HG03045 (cell line): ENCODE measurements at regions not wholly inside any gene's neighbourhood (a gene's known extent, or its start where the extent isn't known, plus 50 kb on each side); places are given as distances from the start of the nearest gene placed in this dataset.
"Not testable (repeated sequence)": the region's sequence is repeated elsewhere in the genome, so short reads cannot be mapped to it uniquely, and the experiment has no call there.

Source experiments
- ATAC-seq: cut with Tn5 transposase; IDR thresholded peaks from one replicate; pipeline ENCODE4 v1.9.1; 2021; ENCODE audit warnings: mild to moderate bottlenecking, moderate library complexity; ENCODE audit not compliant: unreplicated experiment

GRCh38 chr16:16930309-16931000 is 540.3 kb downstream of the XYLT1 start:
- ATAC-seq, result no peak

DNA sequence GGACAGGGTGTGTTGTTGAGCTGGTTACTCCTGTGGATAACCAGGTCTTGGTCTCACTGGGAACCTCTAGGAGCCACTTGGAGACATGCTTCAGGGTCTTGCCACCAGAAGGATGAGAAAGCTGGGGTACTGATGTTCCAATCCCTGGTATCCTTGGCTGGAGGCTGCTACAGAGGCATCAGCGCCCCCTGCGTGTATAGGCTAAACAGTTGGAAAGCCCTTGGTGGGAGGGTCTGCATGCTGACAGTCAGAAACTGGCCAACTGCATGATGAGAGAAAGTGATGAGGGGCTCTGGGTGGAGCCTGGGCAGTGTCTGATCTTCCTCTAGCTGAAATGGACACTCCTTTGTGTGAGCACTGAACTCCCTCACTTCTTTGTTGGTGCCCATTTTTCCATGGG is 536.9 kb downstream of the XYLT1 start:
- no peak for ATAC-seq

- ATAC-seq, result no peak
Observed at GRCh38 chr16:16934660-16935059, 536.1 kb downstream of the XYLT1 start.

DNA sequence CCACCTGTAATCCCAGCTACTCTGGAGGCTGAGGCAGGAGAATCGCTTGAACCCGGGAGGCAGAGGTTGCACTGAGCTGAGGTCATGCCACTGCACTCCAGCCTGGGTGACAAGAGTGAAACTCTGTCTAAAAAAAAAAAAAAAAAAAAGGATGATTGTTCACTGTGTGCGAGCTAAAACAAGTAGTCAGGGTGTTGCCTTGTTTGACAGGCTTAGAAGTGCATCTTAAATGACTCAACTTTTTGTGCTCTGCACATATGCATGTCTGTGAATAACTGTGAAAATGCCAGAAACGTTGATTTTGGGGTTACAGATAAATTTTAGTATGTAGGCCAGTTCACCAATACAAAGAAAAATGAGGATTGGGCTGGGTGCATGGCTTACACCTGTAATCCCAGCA is 534.9 kb downstream of the XYLT1 start:
- ATAC-seq, result not testable (repeated sequence)

GRCh38 chr16:16937576-16937975 is 533.2 kb downstream of the XYLT1 start:
- no peak for ATAC-seq

DNA sequence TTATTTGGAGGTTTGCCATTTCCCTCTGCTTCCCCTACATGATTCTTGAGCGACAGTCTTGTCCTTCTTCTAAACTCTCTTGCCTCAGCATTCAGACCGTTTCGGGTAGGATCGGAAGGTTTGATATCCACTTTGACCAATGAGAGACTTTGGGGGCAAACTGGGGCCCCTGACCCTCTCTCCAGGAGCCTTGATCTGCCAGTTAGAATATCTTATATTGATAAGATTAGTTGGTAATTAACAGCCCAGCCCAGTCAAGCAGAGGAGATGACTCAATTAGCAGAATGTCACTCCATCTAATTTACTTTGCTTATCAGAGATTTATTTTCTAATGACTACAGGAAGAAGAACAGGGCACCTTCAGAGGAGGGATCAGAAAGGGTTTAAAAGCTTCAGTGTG is 532.8 kb downstream of the XYLT1 start:
- no peak for ATAC-seq

DNA sequence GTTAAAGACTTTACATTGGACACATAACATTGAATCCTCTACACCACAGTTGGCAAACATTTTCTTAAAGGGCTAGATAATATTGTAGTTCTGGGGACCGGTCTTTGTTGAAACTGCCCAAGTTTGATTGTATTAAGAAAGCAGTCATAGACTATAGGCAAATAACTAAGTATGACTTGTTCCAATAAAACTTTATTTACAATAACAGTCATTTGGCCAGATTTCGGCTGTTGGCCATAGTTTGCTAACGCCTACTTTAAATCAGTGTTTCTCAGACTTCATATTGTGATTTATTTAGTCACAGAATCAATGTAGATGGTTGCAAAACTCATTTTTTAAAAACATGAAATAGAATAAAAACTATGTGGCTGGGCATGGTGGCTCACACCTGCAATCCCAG is 531.8 kb downstream of the XYLT1 start:
- ATAC-seq, result no peak

DNA sequence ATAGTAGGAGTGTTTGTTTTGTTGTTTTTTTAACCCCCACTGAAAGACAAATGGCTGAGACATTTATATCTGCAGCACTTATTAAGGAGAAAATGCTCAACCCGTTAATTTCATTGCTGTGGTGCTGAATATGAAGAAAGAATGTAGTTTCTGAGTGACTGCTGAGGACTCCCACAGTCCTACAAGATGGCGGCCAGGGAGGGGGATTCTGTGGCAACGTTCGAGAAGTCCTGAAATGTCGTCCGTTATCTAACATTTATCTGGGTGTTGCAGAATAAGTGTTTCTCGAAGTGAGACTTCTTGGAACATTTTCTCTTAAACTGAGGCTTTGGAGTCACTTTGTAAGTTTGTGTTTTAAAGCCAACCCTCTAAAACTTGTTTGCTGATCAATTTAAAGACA is 530.4 kb downstream of the XYLT1 start:
- no peak for ATAC-seq

DNA sequence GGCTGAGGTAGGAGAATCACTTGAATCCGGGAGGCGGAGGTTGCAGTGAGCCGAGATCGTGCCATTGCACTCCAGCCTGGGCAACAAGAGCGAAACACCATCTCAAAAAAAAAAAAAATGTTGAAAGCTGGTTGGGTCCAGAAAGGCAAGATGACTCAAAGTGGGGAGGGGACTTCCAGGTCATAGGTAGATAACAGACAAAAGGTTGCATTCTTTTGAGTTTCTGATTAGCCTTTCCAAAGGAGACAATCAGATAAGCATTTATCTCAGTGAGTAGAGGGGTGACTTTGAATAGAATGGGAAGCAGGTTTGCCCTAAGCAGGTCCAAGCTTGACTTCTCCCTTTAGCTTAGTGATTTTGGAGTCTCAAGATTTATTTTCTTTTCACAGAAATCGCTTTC is 527.9 kb downstream of the XYLT1 start:
- ATAC-seq, result not testable (repeated sequence)

DNA sequence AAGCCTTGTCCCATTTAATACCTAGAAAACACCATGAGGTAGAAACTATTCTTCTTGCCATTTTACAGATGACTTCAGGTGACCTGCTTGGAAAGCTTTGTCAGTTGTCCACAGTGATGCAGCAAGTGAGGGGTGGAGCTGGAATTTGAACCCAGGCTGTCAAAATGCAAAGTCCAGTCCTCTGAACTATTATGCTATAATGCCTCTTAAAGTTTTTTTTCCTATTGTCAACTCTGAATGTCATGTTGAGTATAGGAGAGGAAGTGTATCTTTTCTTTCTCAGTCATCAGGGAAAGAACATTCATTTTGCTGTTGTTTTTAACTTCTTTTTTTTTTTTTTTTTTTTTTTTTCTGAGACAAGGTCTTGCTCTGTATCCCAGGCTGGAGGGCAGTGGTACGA is 525.6 kb downstream of the XYLT1 start:
- no peak for ATAC-seq

GRCh38 chr16:16956376-16956775 is 514.4 kb downstream of the XYLT1 start:
- ATAC-seq, result no peak

DNA sequence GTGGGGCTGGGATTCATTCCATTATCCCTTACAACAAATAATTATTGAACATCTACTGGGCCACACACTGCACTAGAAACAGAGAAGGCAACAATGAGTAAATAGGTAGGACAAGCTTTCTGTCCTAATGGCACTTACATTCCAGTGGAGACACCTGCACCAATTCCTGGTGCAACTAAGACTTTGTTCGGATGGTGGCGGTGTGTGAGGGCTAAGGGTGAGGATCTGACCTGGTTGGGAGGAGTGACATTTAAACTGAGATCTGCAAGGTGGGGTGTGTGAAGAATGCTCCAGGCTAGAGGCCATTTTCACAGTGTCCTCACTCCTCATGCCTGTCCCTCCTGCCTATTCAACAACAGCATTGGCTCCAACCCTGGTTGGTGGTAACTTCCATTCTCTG is 510.0 kb downstream of the XYLT1 start:
- ATAC-seq, result no peak

GRCh38 chr16:16966439-16966838 is 504.3 kb downstream of the XYLT1 start:
- ATAC-seq, result no peak

- no peak for ATAC-seq
Observed at GRCh38 chr16:16971042-16971441, 499.7 kb downstream of the XYLT1 start.

DNA sequence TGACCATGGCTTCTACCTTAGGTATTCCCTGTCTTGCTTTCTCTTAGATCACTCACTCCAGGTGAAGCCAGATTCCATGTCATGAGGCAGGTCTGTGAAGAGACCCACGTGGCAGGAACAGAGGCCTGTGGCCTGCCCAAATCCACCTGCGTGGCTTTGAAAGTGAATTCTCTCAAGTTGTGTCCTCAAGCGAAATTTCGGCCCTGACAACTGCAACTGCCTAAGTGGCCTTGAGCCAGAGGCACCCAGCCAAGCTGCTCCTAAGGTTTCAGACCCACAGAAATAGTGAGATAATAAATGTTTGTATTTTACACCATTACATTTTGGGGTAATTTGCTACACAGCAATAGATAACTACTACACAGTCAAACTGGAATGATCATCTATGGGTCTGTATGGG is 497.9 kb downstream of the XYLT1 start:
- no peak for ATAC-seq

- no peak for ATAC-seq
Observed at GRCh38 chr16:16973707-16974591, 496.8 kb downstream of the XYLT1 start.

DNA sequence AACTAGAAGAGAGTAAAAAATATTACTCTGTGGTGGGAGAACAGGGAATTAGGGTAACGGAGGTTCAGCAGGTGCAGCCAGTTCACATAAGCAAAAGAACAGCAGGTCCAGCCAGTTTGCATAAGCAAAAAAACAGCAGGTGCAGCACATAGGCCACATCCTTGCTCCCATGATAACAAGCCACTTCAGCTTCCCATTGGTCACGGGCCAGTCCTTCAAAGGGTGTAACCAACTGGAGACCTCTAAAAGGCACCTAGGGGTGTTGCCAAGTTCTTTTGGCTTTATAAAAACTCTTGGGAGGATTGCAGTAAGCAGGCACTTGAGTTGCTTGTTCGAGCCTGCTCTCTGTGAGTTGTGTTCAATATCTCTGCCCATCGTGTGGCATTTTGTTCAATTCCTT is 488.1 kb downstream of the XYLT1 start:
- no peak for ATAC-seq

GRCh38 chr16:16983582-16983981 is 487.2 kb downstream of the XYLT1 start:
- ATAC-seq, result no peak

GRCh38 chr16:16984091-16984490 is 486.7 kb downstream of the XYLT1 start:
- ATAC-seq, result not testable (repeated sequence)

GRCh38 chr16:16985707-16986106 is 485.1 kb downstream of the XYLT1 start:
- ATAC-seq, result no peak

DNA sequence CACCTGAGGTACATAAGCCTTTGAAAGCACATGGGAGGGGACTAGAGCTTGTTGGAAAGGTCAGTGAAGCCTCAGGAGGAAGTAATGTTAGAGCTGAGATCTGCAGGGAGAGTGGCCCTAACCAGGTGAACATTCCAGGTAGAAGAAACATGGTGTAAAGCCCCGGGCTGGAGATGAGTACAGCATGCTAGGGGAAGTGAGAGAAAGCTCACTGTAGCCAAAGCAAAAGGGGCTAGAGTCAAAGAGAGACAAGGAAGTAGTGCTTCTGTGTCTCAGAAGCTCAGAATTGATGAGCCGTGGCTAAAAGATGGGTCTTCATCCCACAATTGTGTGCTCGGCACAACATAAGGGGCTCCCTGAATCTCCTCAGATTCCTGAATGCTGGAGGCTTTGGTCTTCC is 481.8 kb downstream of the XYLT1 start:
- ATAC-seq, result no peak

DNA sequence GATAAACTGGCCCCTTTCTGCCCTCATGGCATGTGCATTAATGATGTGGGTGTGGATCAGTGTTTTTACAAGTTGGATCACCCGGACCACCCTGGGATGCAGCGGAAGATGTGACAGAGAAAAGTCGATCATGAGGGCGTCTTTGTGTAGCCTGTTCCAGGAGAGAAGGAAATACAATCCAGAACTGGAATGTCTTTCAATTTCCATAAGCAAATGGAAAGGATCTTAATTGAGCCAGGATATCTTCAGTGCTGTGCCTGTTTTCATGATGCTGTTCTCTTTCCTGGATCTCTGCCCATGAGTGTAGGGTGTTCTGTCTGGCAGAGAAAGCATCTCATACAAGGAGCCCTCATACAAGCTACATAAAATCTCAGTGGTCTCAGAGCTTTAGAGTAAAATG is 481.4 kb downstream of the XYLT1 start:
- ATAC-seq, result no peak
